ENCODE measurements at regions not wholly inside any gene's neighbourhood (a gene's known extent, or its start where the extent isn't known, plus 50 kb on each side); places are given as distances from the start of the nearest gene placed in this dataset.
A peak's percentile ranks its signal among the peaks of the same experiment; 100 is the strongest.

- FAIRE-seq (no peak), DNase-seq (ENCODE audit: insufficient read length, low spot score) (no peak)
These were observed 603.2 kb upstream of the PKN2 start for GRCh38 chr1:88080875-88081274.

GRCh38 chr1:88088481-88088880 is 595.6 kb upstream of the PKN2 start:
- FAIRE-seq (no peak), DNase-seq (ENCODE audit: insufficient read length, low spot score) (no peak)

- no peak for FAIRE-seq
- DNase-seq (ENCODE audit: insufficient read length, low spot score): no peak
These were observed 594.1 kb upstream of the PKN2 start for GRCh38 chr1:88089961-88090360.

GRCh38 chr1:88098881-88099280 is 585.2 kb upstream of the PKN2 start:
- DNase-seq (ENCODE audit: insufficient read length, low spot score): no peak
- no peak for FAIRE-seq

- DNase-seq (ENCODE audit: insufficient read length, low spot score): no peak
- FAIRE-seq: no peak
These were observed 583.0 kb upstream of the PKN2 start for GRCh38 chr1:88101041-88101440.

- no peak for DNase-seq (ENCODE audit: insufficient read length, low spot score)
- FAIRE-seq: no peak
These were observed 579.8 kb upstream of the PKN2 start for GRCh38 chr1:88104236-88104635.

GRCh38 chr1:88104886-88105285 is 579.2 kb upstream of the PKN2 start:
- DNase-seq (ENCODE audit: insufficient read length, low spot score) (no peak), FAIRE-seq (no peak)

GRCh38 chr1:88111816-88112215 is 572.3 kb upstream of the PKN2 start:
- DNase-seq (ENCODE audit: insufficient read length, low spot score): no peak
- no peak for FAIRE-seq

- DNase-seq (ENCODE audit: insufficient read length, low spot score) (no peak), FAIRE-seq (no peak)
These were observed 566.5 kb upstream of the PKN2 start for GRCh38 chr1:88117597-88117996.

GRCh38 chr1:88118176-88118845 is 565.8 kb upstream of the PKN2 start:
- DNase-seq (ENCODE audit: insufficient read length, low spot score) (no peak), FAIRE-seq (no peak)

- DNase-seq (ENCODE audit: insufficient read length, low spot score): no peak
- FAIRE-seq: no peak
These were observed 559.5 kb upstream of the PKN2 start for GRCh38 chr1:88124614-88125013.

GRCh38 chr1:88126467-88126866 is 557.6 kb upstream of the PKN2 start:
- no peak for FAIRE-seq
- DNase-seq (ENCODE audit: insufficient read length, low spot score): no peak

- no peak for FAIRE-seq
- no peak for DNase-seq (ENCODE audit: insufficient read length, low spot score)
These were observed 550.1 kb upstream of the PKN2 start for GRCh38 chr1:88133991-88134390.

GRCh38 chr1:88134983-88135921 is 548.8 kb upstream of the PKN2 start:
- FAIRE-seq (no peak), DNase-seq (ENCODE audit: insufficient read length, low spot score) (no peak)

- DNase-seq (ENCODE audit: insufficient read length, low spot score): no peak
- no peak for FAIRE-seq
These were observed 544.4 kb upstream of the PKN2 start for GRCh38 chr1:88139633-88140032.

- no peak for FAIRE-seq
- DNase-seq (ENCODE audit: insufficient read length, low spot score): no peak
These were observed 543.7 kb upstream of the PKN2 start for GRCh38 chr1:88140325-88140724.

- DNase-seq (ENCODE audit: insufficient read length, low spot score) (no peak), FAIRE-seq (no peak)
These were observed 542.5 kb upstream of the PKN2 start for GRCh38 chr1:88141499-88142074.

- DNase-seq (ENCODE audit: insufficient read length, low spot score) (no peak), FAIRE-seq (no peak)
These were observed 538.3 kb upstream of the PKN2 start for GRCh38 chr1:88145752-88146151.

- FAIRE-seq (no peak), DNase-seq (ENCODE audit: insufficient read length, low spot score) (no peak)
These were observed 534.4 kb upstream of the PKN2 start for GRCh38 chr1:88149686-88150085.

- DNase-seq (ENCODE audit: insufficient read length, low spot score) (no peak), FAIRE-seq (peak; percentile 48)
These were observed 533.7 kb upstream of the PKN2 start for GRCh38 chr1:88150330-88150729.

GRCh38 chr1:88163187-88163586 is 520.9 kb upstream of the PKN2 start:
- DNase-seq (ENCODE audit: insufficient read length, low spot score) (no peak), FAIRE-seq (no peak)

- DNase-seq (ENCODE audit: insufficient read length, low spot score) (no peak), FAIRE-seq (peak; percentile 51)
These were observed 515.9 kb upstream of the PKN2 start for GRCh38 chr1:88168126-88168525.

All from GM19239 (cell line).